Mesodermal cell (in vitro differentiated cells): ENCODE measurements at regions not wholly inside any gene's neighbourhood (a gene's known extent, or its start where the extent isn't known, plus 50 kb on each side); places are given as distances from the start of the nearest gene placed in this dataset.
"Not testable (repeated sequence)": the region's sequence is repeated elsewhere in the genome, so short reads cannot be mapped to it uniquely, and the experiment has no call there.

Experiments
- H3K27ac ChIP-seq: 2 replicates; pipeline ENCODE4 v1.7.0; 2013; ENCODE audit warnings: mild to moderate bottlenecking, low read depth, low read length, moderate library complexity; ENCODE audit not compliant: severe bottlenecking
- H3K36me3 ChIP-seq: 2 replicates; pipeline ENCODE4 v1.7.1; 2013; ENCODE audit warnings: mild to moderate bottlenecking, low read length, moderate library complexity; ENCODE audit not compliant: control insufficient read depth, insufficient read depth
- H3K4me1 ChIP-seq: one replicate; pipeline ENCODE4 v1.7.1; 2013; ENCODE audit warnings: mild to moderate bottlenecking, low read length; ENCODE audit not compliant: insufficient read depth, control insufficient read depth, poor library complexity, severe bottlenecking
- H3K4me3 ChIP-seq: 2 replicates; pipeline ENCODE4 v1.7.0; 2013; ENCODE audit warnings: low read length, control low read depth, mild to moderate bottlenecking; ENCODE audit not compliant: insufficient read depth, poor library complexity, severe bottlenecking; ENCODE audit errors: extremely low read depth
- H3K9me3 ChIP-seq: 2 replicates; pipeline ENCODE4 v1.7.1; 2013; ENCODE audit warnings: mild to moderate bottlenecking, low read length, moderate library complexity; ENCODE audit not compliant: control insufficient read depth
- WGBS, 2 experiments: methylation state at CpG; one replicate each; pipeline ENCODE4 v1.1.5; 2013; ENCODE audit warnings: missing lambda C conversion rate in 2 of 2; ENCODE audit not compliant: insufficient coverage in 2 of 2; 5-methylcytosine and 5-hydroxymethylcytosine counted together

DNA sequence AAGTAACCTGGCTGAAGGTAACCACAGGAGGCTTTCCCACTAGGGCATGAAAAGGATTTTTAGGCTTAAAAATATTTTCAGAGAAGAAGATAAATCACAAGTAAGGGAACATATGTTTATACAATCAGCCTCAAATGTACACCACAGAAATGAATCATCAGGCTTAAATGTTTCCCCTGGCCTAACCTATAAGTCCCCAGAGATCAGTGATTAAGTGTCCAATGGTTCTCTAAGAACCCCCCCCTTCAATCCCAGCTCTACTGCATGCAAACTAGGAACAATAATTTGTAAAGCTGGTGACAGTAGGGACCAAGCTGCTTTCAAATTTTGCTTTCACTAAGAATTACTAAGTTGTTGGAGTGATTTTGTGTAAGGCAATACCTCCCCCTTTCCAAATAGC, 431.6 kb upstream of the LMCD1 start:
- Histone ChIP-seq H3K27ac (no peak overlapping the region), H3K36me3 (no peaks in the 10 kb centered on the region)

DNA sequence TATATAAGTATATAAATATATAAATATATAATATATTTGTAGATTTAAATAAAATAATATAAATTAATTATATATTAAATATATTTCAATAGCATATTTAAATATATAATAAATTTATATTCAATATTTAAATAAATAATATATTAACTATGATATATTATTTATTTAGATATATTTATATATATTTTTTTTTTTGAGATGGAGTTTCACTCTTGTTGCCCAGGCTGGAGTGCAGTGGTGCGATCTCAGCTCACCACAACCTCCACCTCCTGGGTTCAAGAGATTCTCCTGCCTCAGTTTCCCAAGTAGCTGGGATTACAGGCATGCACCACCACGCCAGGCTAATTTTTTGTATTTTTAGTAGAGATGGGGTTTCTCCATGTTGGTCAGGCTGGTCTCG, 426.9 kb upstream of the LMCD1 start:
- not testable (repeated sequence) for H3K9me3 ChIP-seq, H3K4me1 ChIP-seq, H3K4me3 ChIP-seq, H3K36me3 ChIP-seq, H3K27ac ChIP-seq
- 93 to 100% methylated on average over 1 to 3 of the region's 3 CpGs for WGBS, 2 experiments

More for the DNA sequence above, 431.6 kb upstream of the LMCD1 start:
- Histone ChIP-seq H3K4me1 (peaks cover 3% of the 10 kb centered on the region), H3K9me3 (no peaks in the 10 kb centered on the region), H3K4me3 (no peak overlapping the region)

DNA sequence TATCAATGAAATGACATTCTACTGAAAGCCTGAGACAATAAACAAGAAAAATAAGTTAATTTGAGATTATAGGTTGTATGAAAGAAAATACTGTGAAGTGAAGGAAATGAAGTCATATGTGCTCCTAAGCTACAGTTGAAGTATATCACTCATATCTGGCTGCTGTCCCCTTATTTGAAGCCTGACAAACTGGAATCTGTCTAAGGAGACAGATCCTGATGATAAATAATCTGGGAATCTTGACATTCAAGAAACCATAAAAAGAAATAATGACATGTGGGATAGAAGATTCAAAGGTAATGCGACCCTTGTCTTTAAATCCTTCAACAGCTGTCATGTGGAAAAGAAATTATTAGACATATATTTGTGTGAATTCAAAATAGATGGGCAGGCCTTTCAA, 424.5 kb upstream of the LMCD1 start:
- H3K4me1 ChIP-seq, result no peaks in the 10 kb centered on the region
- H3K27ac ChIP-seq, result no peak overlapping the region
- no peaks in the 10 kb centered on the region for H3K36me3 ChIP-seq
- H3K9me3 ChIP-seq, result no peaks in the 10 kb centered on the region
- WGBS, 2 experiments, result 100% methylated on average over 1 of the region's 1 CpG; no CpG with 5 or more reads in 1 of the 2 experiments
- H3K4me3 ChIP-seq, result no peak overlapping the region

DNA sequence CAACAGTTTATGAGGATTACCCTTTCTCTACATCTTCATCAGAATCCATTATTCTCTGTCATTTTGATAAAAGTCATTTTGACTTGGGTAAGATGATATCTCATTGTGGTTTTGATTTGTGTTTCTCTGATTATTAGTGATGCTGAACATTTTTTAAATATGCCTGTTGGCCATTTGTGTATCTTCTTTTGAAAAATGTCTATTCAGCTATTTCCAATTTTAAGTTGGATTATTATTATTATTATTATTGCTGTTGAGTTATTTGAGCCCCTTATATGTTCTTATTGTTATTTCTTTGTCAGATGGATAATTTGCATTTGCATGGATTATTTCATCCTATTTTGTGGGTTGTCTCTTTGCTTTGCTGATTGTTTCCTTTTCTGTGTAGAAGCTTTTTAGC, 421.2 kb upstream of the LMCD1 start:
- H3K4me3 ChIP-seq, result no peak overlapping the region
- H3K9me3 ChIP-seq, result no peaks in the 10 kb centered on the region
- H3K27ac ChIP-seq, result no peak overlapping the region
- no peaks in the 10 kb centered on the region for H3K36me3 ChIP-seq
- H3K4me1 ChIP-seq, result no peaks in the 10 kb centered on the region

DNA sequence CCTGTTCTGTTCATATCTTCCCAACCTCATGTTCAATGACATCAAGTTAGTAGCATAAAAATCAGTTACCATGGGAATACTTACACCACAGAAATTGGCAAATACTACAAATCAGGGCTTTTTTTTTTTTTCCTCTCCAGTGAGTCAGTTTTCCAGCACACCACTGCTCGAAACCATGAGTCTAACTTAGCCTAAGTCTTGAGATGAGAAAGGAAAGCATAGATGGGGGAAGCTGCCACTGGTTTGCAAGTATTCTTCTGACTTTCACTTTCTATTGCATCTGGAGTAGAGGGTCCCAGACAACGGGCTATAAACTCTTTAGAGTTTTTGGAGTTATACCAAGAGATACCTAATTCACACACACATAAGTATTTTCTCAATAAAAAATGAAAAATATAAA, 416.1 kb upstream of the LMCD1 start:
- Histone ChIP-seq H3K9me3 (peaks cover 3% of the 10 kb centered on the region), H3K36me3 (no peaks in the 10 kb centered on the region), H3K4me3 (no peak overlapping the region), H3K27ac (no peak overlapping the region), H3K4me1 (no peaks in the 10 kb centered on the region)
- no CpG with 5 or more reads among the region's 2 CpGs for WGBS, 2 experiments

DNA sequence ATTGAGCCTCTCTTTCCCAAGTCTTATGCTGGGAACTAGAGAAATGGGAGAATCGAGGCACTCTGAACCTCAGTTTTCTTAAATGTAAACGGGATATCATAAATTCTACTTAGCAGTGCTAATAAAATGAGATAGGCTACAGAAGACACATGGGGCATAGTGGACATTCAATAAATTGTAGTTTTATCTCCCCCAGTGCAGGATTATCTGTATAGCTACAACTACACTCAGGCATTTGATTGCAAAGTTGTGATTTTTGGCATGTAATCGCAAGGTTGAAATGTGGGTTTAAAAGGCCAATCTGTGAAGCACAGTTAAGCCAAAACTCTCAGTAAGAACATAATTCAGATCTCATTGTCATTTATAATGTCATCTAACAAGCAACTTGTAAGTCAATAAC, 413.7 kb upstream of the LMCD1 start:
- WGBS, 2 experiments, result no CpG with 5 or more reads among the region's 3 CpGs
- Histone ChIP-seq H3K9me3 (peaks cover 3% of the 10 kb centered on the region), H3K4me1 (no peaks in the 10 kb centered on the region), H3K27ac (no peak overlapping the region), H3K4me3 (no peak overlapping the region), H3K36me3 (no peaks in the 10 kb centered on the region)

DNA sequence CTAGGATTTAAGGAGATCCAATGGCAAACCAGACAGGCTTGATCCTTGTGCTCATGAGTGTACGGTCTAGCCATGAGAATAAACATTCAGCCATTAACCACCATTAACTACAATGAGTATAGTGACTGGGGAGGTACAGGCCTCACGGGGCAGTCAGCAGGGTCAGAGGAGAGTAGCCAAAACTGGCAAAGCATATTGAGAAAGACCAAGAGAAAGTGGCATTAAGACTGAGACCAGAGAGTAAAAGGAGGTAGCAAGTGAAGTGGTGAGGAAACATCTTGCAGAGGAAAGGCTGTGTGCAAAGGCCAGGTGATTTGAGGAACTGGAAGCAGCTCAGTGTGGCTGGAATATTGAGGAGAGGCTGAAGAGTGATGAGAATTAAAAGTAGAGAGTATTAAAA, 407.2 kb upstream of the LMCD1 start:
- Histone ChIP-seq H3K4me1 (no peaks in the 10 kb centered on the region), H3K4me3 (no peak overlapping the region), H3K36me3 (no peaks in the 10 kb centered on the region), H3K27ac (no peak overlapping the region), H3K9me3 (no peaks in the 10 kb centered on the region)
- 100% methylated on average over 1 of the region's 2 CpGs; no CpG with 5 or more reads in 1 of the 2 experiments for WGBS, 2 experiments

DNA sequence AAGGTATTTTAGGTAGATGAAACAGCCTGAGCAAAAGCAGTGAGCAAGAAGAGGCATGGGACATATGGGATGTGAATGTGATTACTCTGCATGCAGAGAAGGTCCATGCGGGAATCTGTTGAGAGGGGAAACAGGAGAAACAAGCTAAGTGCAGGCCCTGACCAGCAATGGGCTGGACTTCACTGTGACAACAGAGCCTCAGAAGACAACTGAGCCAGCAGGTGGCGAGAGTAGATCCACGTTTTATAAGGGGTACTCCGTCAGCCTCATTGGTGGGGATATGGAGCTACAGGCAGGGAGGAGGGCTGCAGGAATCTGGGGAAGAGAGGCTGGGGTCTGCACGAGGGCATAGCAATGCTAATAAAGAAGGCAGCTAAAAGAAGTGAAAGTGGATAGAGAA, 405.9 kb upstream of the LMCD1 start:
- Histone ChIP-seq H3K27ac (no peak overlapping the region), H3K36me3 (no peaks in the 10 kb centered on the region), H3K4me1 (no peaks in the 10 kb centered on the region), H3K9me3 (no peaks in the 10 kb centered on the region), H3K4me3 (no peak overlapping the region)
- 50 to 51% methylated on average over 4 of the region's 5 CpGs for WGBS, 2 experiments

DNA sequence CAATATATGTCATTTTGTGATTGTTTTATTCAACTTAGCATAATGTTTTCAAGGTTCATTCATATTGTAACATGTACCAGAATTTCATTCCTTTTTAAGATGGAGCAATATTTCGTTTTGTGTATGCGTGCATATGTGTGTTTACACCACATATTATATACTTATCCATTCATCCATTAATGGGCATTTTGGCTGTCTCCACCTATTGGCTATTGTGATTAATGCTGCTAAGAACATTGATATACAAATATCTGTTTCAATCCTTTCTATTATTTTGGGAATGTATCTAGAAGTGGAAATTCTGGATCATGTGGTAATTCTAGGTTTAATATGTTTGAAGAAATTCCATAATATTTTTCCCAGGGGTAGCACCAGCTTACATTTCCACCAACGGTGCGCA, 403.9 kb upstream of the LMCD1 start:
- Histone ChIP-seq H3K9me3 (no peaks in the 10 kb centered on the region), H3K27ac (no peak overlapping the region), H3K4me1 (no peaks in the 10 kb centered on the region), H3K4me3 (no peak overlapping the region), H3K36me3 (no peaks in the 10 kb centered on the region)
- 100% methylated on average over 2 of the region's 4 CpGs; no CpG with 5 or more reads in 1 of the 2 experiments for WGBS, 2 experiments

DNA sequence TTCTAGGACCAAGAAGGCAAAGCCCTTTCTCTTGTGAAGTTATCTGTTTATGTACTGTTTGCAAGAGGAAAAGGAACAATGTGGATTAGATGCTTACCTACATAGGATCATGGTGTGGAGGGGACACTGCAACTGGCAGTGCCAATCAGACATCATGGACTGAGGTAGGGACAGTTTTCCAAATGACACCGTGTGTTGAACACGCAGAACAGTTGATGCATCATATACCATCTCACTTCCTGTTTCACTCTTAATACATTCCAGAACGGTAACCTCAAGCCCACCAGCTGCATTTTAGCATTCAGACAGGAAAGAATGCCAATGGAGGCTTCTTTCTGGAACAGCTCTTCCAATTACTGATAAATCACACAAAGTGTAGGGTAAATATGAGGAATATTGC, 397.7 kb upstream of the LMCD1 start:
- H3K4me3 ChIP-seq, result no peak overlapping the region
- H3K4me1 ChIP-seq, result no peaks in the 10 kb centered on the region
- H3K36me3 ChIP-seq, result no peaks in the 10 kb centered on the region
- H3K9me3 ChIP-seq, result no peaks in the 10 kb centered on the region
- 100% methylated on average over 1 of the region's 3 CpGs for WGBS, 2 experiments
- H3K27ac ChIP-seq, result no peak overlapping the region

DNA sequence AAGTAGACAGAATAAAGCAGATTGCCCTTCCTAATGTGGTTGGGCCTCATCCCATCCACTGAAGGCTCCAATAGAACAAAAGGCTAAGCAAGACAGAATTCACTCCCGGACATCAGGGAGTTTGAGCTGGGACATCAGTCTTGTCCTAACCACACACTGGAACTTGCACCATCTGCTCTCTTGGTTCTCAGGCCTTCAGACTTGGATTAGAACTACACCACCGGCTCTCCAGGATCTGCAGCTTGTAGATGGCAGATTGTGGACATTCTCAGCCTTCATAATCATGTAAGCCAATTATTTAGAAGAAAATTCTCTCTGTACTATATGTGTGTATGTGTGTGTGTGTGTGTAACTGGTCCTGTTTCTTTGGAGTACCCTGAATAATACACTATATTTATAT, 394.7 kb upstream of the LMCD1 start:
- 89 to 100% methylated on average over 1 of the region's 2 CpGs for WGBS, 2 experiments
- peaks cover 2% of the 10 kb centered on the region for H3K4me1 ChIP-seq
- H3K4me3 ChIP-seq, result no peak overlapping the region
- H3K9me3 ChIP-seq, result no peaks in the 10 kb centered on the region
- no peak overlapping the region for H3K27ac ChIP-seq
- H3K36me3 ChIP-seq, result no peaks in the 10 kb centered on the region
